ENCODE measurements at regions not wholly inside any gene's neighbourhood (a gene's known extent, or its start where the extent isn't known, plus 50 kb on each side); places are given as distances from the start of the nearest gene placed in this dataset.

DNA sequence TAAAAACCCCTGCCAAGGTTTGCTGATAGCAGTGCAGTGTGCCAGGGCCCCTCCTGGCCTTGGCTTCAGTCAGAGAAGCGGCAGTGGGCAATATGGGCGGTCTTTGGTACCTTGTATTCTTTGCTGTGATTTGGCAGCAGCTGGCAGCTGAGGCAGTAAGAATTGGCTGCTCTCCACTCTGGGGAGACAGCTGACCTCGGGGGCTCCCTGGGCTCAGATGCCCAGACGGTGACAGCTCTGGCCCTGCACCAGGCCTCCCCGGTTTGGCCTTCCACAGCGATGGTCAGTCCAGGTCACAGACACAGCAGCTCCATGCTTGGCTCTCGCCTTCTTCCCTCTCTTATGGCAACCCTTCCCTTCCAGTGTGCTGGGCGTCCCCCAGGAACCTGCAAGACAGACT, 330.9 kb downstream of the BCOR start:
- H3K4me3 ChIP-seq (ENCODE audit: low read length): no peak overlapping the region
- H3K36me3 ChIP-seq (ENCODE audit: low read depth, low read length): no peaks in the 10 kb centered on the region
- ChIA-PET POLR2A (ENCODE audit: unreplicated experiment) (no interaction called here), CTCF (no interaction called here)
- no peaks in the 10 kb centered on the region for H3K27me3 ChIP-seq (ENCODE audit: low read length)
- no peak overlapping the region for H3K4me2 ChIP-seq (ENCODE audit: low read length)
- no peaks in the 10 kb centered on the region for H3K9me3 ChIP-seq (ENCODE audit: low read length)
- no peaks in the 10 kb centered on the region for H4K20me1 ChIP-seq (ENCODE audit: low read length)
- H2AFZ ChIP-seq (ENCODE audit: low read length): no peak overlapping the region
- no peaks in the 10 kb centered on the region for H3K9me2 ChIP-seq (replicated peaks; ENCODE audit: low read length)
- H3K27ac ChIP-seq (ENCODE audit: low read length): no peak overlapping the region
- BruUV-seq (replicated peaks): no TSS peak
- DNase-seq: no peak
- no peaks in the 10 kb centered on the region for H3F3A ChIP-seq (ENCODE audit: low read length, unreplicated experiment)
- no peak overlapping the region for H3K9ac ChIP-seq (ENCODE audit: low read length)
- no peak for TF ChIP-seq EZH2 (IDR thresholded peaks at IDR 0.05; ENCODE audit: low read length, unreplicated experiment)
- TF ChIP-seq, protein P1, sequence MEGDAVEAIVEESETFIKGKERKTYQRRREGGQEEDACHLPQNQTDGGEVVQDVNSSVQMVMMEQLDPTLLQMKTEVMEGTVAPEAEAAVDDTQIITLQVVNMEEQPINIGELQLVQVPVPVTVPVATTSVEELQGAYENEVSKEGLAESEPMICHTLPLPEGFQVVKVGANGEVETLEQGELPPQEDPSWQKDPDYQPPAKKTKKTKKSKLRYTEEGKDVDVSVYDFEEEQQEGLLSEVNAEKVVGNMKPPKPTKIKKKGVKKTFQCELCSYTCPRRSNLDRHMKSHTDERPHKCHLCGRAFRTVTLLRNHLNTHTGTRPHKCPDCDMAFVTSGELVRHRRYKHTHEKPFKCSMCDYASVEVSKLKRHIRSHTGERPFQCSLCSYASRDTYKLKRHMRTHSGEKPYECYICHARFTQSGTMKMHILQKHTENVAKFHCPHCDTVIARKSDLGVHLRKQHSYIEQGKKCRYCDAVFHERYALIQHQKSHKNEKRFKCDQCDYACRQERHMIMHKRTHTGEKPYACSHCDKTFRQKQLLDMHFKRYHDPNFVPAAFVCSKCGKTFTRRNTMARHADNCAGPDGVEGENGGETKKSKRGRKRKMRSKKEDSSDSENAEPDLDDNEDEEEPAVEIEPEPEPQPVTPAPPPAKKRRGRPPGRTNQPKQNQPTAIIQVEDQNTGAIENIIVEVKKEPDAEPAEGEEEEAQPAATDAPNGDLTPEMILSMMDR (conservative IDR thresholded peaks at IDR 0.05; ENCODE audit: low read depth, low read length): no peak
- no peak for TF ChIP-seq EZH2phosphoT487 (IDR thresholded peaks at IDR 0.05; ENCODE audit: borderline replicate concordance, low read length)
- intact Hi-C loops (cut with micrococcal nuclease): no loop called here
- H3K79me2 ChIP-seq (ENCODE audit: low read length): no peaks in the 10 kb centered on the region
- ATAC-seq: no peak
- H3K4me1 ChIP-seq (ENCODE audit: insufficient read depth, low read length): peaks cover 1% of the 10 kb centered on the region; the same call in 1 of the 2 replicates

- H3K4me2 ChIP-seq (ENCODE audit: low read length): no peak overlapping the region
- no peak overlapping the region for H3K9ac ChIP-seq (ENCODE audit: low read length)
- intact Hi-C loops (cut with micrococcal nuclease): no loop called here
- H3F3A ChIP-seq (ENCODE audit: low read length, unreplicated experiment): no peaks in the 10 kb centered on the region
- H3K79me2 ChIP-seq (ENCODE audit: low read length): no peaks in the 10 kb centered on the region
- H3K36me3 ChIP-seq (ENCODE audit: low read depth, low read length): no peaks in the 10 kb centered on the region
- H3K4me3 ChIP-seq (ENCODE audit: low read length): no peak overlapping the region
- POLR2A ChIA-PET (ENCODE audit: unreplicated experiment): no interaction called here
- no peak overlapping the region for H2AFZ ChIP-seq (ENCODE audit: low read length)
- no peaks in the 10 kb centered on the region for H4K20me1 ChIP-seq (ENCODE audit: low read length)
- peaks cover 7% of the 10 kb centered on the region; the same call in 1 of the 2 replicates for H3K4me1 ChIP-seq (ENCODE audit: insufficient read depth, low read length)
- H3K27ac ChIP-seq (ENCODE audit: low read length): no peak overlapping the region
- BruUV-seq (replicated peaks): no TSS peak
- H3K9me3 ChIP-seq (ENCODE audit: low read length): no peaks in the 10 kb centered on the region
- no peaks in the 10 kb centered on the region for H3K27me3 ChIP-seq (ENCODE audit: low read length)
- TF ChIP-seq, protein P1 (conservative IDR thresholded peaks at IDR 0.05; ENCODE audit: low read depth, low read length): no peak
- TF ChIP-seq EZH2 (IDR thresholded peaks at IDR 0.05; ENCODE audit: low read length, unreplicated experiment) (no peak), EZH2phosphoT487 (IDR thresholded peaks at IDR 0.05; ENCODE audit: borderline replicate concordance, low read length) (no peak)
- no peak for ATAC-seq
- no peak for DNase-seq
- no peaks in the 10 kb centered on the region for H3K9me2 ChIP-seq (replicated peaks; ENCODE audit: low read length)
- CTCF ChIA-PET: no interaction called here
Measured at GRCh38 chrX:39767446-39767845, 330.3 kb downstream of the BCOR start.

GRCh38 chrX:39769748-39770147, 328.0 kb downstream of the BCOR start:
- no peaks in the 10 kb centered on the region for H3F3A ChIP-seq (ENCODE audit: low read length, unreplicated experiment)
- ChIA-PET POLR2A (ENCODE audit: unreplicated experiment) (no interaction called here), CTCF (no interaction called here)
- peaks cover 16% of the 10 kb centered on the region; the same call in 1 of the 2 replicates for H3K4me1 ChIP-seq (ENCODE audit: insufficient read depth, low read length)
- no peaks in the 10 kb centered on the region for H4K20me1 ChIP-seq (ENCODE audit: low read length)
- BruUV-seq (replicated peaks): no TSS peak
- no peak overlapping the region for H3K9ac ChIP-seq (ENCODE audit: low read length)
- no peak for ATAC-seq
- H3K9me3 ChIP-seq (ENCODE audit: low read length): no peaks in the 10 kb centered on the region
- H3K79me2 ChIP-seq (ENCODE audit: low read length): no peaks in the 10 kb centered on the region
- no peak for TF ChIP-seq EZH2phosphoT487 (IDR thresholded peaks at IDR 0.05; ENCODE audit: borderline replicate concordance, low read length)
- TF ChIP-seq EZH2 (IDR thresholded peaks at IDR 0.05; ENCODE audit: low read length, unreplicated experiment): no peak
- TF ChIP-seq, protein P1 (conservative IDR thresholded peaks at IDR 0.05; ENCODE audit: low read depth, low read length): no peak
- no peaks in the 10 kb centered on the region for H3K36me3 ChIP-seq (ENCODE audit: low read depth, low read length)
- H3K4me3 ChIP-seq (ENCODE audit: low read length): no peak overlapping the region
- DNase-seq: no peak
- H3K9me2 ChIP-seq (replicated peaks; ENCODE audit: low read length): no peaks in the 10 kb centered on the region
- no peak overlapping the region for H3K4me2 ChIP-seq (ENCODE audit: low read length)
- intact Hi-C loops (cut with micrococcal nuclease): loop anchor here (5.0 kb wide), 1 partner anchor 38 kb away; no protein-coding TSS in a partner anchor
- H3K27me3 ChIP-seq (ENCODE audit: low read length): no peaks in the 10 kb centered on the region
- no peak overlapping the region for H3K27ac ChIP-seq (ENCODE audit: low read length)
- H2AFZ ChIP-seq (ENCODE audit: low read length): no peak overlapping the region
